NCI-H1048 (cell line): ENCODE measurements at regions not wholly inside any gene's neighbourhood (a gene's known extent, or its start where the extent isn't known, plus 50 kb on each side); places are given as distances from the start of the nearest gene placed in this dataset.

Experiments used
- DNase-seq: peaks from one replicate; lab custom pipeline; 2025; lab: John Stamatoyannopoulos, UW

DNA sequence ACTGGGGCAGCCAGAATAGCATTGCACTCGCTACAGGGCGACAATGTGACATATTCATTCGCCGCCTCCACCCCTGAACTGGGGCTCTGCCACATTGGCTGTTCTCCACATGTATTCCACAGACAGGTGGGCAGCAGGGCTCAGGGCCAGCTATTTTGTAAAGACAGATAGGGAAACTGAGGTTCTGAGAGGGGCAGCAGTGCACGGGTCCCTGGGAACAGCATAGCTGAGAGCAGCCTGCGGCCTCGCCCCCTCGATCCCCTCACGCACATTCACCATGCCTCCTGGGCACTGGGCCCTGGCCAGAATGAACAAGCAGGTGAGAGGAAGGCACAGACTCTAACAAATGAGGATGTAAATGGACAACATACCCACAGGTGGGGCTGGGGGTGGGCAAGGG lies 75.0 kb upstream of the SPATA12 start:
- DNase-seq: no peak

DNA sequence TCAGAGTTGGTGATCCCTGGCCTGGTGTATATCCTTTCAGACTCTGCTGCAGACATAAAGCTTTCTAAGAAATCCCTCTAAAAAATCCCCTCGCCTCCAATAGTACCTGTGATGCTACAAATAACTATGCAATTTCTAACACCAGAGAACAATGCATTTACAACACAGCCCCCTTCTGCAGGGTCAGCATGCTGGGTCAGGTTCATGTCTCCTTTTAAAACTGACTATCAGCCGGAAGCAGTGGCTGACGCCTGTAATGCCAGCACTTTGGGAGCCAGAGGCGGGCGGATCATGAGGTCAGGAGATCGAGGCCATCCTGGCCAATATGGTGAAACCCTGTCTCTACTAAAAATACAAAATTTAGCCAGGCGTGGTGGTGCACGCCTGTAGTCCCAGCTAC lies 77.0 kb upstream of the SPATA12 start:
- no peak for DNase-seq

DNA sequence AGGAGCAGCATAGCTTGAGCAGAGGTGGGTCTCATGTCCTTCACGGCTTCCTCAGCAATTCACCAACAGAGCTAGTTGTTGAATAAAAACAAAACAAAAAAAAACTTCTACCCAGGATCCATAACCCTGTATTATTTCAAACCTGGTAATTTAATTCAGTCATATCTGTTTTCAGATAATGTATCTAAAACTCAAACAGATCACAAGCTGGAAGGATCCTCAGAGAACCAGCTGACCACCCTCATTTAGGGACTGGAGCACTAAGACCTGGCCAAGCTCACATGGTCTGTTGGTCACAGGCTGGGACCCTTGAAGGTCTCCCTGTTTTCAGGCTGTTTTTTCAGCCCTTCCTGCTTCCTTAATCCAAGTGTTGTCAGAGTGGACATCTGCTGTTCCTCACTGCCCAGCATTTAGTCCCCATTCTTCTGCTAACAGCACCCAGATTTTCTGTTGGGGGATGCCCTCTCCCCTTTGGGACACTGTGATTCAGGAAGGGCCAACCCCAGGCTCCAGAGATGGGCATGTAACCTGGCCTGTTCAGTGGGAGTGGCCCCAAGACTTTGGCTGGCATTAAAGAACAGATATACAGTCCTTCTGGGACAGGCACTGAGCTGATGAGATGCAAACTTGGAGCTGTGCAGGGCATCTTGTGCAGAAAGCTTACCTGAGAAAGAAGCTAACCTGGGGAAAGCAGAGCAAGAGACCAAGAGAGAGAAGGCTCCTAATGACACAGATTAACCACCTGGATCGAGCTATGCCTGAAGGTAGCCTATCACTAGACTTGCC lies 78.8 kb upstream of the SPATA12 start:
- DNase-seq: no peak

DNA sequence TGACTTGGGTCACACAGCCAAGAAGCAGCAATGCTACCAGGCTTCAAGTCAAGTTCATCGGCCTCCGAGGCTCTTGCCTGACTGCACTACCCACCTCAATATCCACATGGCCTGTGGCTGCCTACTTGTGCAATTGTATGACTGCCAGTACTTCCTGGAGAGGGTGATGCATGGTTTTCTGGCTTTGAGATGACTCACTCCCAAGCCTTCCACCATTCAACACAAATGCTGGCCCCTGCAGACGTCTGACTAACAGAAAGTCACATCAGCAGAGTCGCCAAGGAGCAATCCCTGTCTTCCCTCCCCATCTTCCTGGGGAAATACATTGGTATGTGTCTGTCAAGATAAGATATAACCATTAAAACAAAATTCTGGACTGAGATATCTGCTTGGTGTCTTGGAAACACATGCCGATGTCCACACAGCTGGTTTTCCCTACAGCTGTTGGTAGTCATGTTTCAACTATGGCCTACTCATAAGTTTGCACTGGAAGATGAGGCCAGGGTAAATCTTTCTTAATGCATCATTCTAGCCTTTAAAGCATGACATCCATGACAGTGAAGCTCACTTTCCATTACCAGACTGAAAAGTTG lies 79.6 kb upstream of the SPATA12 start:
- DNase-seq: no peak

DNA sequence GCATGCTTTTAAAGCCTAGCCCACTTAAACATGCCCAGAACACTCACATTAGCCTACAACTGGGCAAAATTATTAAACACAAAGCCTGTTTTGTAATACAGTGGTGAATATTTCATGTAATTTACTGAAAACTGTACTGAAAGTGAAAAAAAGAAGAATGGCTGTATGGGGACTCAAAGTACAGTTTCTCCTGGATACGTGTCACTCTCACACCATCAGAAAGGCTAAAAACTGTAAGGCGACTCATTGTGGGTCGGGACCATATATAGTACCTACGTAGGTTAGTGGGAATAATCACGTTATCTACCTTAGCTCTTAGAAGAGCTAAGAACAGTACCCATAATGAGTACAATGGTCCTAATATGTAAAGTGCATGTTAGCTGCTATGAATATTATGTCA lies 80.2 kb upstream of the SPATA12 start:
- no peak for DNase-seq

DNA sequence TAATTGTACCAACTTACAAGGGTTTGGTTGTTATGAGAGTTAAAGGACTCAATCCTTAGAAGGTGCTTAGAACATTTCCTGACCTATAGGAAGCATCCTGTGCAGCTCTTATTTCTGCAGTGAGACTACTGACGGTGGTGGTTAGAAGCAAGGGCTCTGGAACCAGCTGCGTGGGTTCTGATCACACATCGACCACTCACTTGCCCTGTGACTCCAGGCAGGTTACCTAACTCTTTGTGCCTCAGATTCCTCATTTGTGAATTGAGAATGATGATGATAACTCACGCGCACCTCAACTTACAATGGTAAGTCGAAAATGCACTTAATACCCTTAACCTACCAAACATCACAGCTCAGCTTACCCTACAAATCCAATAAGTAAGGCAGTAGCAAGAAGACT lies 80.7 kb upstream of the SPATA12 start:
- no peak for DNase-seq

DNA sequence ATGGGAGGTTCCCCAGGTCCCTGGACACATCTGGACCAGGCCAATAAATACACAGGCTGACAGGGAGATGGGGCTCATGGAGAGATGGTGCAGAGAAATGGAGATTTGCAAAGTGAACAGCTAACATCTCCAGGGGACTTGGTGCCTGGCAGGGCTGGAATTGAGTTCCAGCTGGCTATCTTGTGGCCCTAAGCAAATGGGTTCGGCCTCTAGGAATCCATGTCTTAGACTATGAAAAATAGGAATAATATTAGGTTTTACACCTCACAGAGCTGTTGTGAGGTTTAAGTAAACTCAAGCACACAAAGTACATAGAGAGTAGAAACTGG lies 82.9 kb upstream of the SPATA12 start:
- DNase-seq: no peak

DNA sequence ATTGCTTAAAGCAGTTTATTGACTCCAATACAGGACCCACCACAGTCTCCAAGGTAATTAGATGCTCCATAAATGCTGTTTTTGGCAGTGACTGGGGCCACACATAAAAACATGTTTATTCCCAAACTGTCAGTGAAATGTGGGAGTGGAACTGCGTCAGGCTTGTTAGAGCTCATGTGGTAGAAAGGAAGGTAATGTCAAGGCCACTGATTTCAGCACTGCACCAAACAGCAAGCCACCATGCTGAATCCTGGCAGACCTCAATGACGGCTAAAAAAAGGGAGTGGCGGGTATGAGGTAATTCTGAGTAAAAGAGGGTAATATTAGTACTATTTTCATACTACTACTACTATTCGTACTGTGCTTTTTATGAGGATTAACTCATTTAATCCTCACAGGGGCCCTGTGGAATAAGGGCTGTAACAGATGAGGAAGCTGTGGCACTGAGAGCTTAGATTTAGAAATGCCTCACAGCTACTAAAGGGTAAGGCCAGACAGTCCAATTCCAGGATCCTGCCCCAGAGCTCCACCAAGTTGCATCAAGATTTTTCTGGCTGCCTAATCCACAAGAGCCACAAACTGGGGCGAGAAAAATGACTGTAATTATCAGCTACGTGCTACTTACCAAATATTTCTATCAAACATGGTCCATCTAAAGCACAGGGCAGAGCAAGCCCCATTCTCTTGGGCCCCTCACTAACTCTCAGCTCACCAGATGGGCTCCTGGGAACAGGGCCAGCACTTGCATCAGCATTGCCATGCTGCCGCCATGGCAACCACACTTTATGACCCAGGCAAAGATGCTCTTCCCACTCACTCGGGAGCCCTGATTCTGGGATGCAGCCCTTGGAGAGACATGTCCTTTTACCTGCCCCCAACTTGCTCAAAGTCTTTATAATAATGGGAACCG lies 83.6 kb upstream of the SPATA12 start:
- DNase-seq: no peak

DNA sequence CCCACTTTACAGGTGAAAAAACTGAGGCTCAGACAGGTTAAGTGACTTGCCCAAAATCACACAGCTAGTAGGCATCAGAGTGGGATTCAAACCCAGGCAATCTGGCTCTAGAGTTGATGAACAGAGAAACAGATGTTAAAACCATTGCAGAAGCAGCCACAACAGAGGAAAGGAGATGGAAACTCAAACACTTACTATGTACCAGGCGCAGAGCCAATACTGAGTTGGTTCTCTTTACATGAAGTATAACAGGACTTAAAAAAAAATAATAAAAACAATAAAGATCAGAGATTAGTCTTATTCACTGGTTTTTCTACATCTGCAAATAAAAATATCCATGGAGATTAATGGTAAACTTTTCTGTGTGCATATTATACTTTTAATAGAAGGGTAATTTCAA lies 84.9 kb upstream of the SPATA12 start:
- DNase-seq: no peak

DNA sequence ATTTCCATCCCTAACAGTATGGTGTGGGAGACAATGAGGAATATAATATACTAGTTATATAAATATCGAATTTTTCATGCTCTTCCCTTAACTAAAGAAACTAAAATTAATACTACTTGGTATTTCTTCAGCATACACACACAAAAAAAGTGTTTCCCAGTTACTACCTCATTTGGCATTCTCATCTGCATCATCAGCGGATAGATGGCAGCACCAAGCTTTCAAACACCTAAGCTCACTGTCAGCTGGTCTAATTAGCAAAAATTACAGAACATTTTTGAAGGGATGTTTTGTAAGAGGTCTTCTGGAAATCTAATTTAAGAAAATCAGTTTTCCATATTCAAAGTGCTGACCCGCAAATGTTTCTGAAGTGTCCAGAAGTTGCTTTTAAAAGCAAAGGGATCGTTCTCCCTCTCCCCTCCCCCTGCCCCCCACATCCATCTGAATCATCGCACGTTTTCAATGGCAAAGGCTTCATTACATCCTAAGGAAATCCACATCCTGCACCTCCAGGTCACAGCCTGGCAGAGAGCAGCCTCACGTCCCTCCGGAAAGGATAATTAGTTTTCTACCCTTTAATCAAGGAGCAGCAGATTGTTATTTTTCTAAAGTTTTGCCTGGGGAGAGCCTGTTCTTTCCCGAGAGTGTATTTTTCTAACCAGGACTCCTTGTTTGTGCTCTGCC lies 86.1 kb upstream of the SPATA12 start:
- no peak for DNase-seq

DNA sequence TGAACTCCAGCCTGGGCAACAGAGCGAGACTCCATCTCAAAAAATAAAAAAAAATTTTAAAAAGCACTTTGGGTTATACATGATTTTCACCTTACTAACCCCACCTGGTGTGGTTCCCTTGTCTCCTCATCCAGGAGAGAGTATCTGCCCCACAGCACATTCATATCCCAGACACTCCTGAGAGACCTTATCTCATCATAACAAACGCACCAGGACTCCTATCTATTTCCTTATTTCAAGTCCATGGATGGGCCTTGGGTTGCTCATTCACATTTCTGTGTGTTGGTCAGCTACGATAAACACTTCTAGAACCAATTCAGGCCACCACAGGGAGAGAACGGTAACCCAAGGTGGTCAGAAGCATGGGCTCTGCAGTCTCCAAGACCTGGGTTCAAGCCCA lies 88.6 kb upstream of the SPATA12 start:
- no peak for DNase-seq

DNA sequence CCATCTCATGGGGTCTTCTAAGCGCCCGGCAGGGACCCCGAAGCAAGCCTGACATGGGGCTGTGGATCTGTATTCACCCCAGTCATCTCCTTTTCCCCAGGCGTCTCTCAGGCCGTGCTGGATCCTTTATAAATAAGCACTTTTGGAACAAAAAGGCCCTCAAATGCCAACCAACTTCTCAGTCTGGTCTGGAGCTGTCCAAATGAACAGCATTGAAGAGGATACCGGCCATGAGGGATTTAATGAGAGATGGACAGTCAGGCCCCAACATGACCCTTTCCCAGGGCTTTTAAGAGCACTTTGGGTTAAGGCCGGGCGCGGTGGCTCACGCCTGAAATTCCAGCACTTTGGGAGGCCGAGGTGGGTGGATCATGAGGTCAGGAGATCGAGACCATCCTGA lies 89.2 kb upstream of the SPATA12 start:
- no peak for DNase-seq

DNA sequence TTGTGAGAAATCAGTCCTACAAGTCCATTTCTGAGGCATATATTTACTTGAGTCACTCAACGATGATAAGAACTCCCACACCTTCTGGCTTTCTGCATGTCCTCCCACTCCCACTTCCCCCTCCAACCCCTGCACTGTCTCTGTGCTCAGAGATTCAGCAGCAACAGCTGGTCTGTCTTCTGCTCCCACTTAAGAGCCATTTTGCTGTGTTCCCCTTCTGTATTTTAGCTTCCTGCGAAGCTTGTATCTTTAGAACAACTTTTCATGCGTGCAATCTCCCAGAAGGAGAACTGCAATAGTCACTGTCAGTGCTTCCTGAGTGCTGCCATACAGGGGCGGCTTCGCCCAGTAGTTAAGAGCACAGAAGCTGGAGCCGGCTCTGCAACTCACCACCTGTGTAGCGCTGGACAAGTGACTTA lies 90.0 kb upstream of the SPATA12 start:
- no peak for DNase-seq

DNA sequence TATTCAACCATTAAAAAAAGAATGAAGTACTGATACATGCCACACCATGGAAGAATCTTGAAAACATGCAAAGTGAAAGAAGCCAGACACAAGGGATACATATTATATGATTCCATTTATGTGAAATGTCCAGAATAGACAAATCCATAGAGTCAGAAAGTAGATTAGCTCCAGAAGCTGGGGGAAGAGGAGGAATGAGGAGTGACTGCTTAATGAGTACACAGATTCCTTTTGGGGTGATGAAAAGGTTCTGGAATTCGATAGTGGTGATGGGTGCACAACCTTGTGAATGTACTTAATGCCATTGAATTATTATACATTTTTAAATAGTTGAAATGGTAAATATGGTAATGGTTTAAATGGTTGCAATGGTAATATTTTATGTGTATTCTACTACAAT lies 90.6 kb upstream of the SPATA12 start:
- DNase-seq: no peak

DNA sequence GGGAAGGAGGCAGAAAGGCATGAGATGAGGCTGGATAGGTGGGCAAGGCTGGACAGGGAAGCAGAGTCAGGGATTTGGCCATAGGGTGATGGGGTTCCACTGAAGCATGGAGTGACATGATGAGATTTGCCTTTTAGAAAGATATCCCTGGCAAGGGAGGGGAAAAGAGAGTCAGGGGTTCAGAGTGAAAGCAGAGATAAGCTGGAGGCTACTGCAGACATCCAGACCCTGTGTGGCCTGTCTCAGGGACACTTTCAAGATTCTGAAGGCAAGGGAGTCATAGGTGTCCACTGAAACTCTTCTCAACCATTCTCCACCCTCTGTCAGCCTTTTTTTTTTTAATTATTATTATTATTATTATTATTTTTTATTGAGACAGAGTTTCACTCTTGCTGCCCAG lies 94.0 kb upstream of the SPATA12 start:
- no peak for DNase-seq

DNA sequence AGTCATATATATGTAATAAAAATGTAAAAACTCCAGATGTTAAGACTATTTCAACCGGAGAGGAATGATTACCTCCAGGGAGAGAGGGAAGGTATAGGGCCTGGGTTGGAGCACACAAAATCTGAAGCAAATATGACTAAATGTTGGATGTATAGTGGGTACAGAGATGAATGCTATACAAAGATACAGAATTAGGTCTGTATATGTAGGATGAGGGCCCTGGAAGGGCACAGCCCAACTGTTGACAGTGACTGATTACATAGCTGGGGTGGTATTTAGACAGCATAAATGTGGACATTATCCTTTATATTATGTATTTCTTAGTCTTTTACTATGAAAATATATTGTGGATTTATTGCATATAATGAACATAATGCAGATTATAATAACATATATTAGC lies 94.4 kb upstream of the SPATA12 start:
- DNase-seq: no peak

DNA sequence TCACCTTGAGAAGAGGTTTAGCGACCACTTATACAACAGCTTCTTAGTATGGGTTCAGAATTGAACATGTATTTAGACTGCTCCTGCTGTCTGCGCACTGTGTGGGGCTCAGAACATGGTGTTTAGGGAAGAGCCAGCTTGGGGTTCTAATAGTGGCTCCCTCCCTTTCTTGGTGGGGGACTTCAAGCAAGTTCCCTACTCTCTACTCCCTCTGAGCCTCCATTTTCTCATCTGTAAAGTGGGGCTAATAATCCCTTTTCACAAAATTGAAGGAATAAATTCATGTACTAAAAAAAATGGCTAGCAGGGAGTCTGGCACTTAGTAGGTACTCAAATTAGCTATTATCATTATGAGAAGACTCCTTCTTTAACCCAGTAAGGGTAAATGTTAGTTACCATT lies 97.5 kb upstream of the SPATA12 start:
- DNase-seq: no peak

DNA sequence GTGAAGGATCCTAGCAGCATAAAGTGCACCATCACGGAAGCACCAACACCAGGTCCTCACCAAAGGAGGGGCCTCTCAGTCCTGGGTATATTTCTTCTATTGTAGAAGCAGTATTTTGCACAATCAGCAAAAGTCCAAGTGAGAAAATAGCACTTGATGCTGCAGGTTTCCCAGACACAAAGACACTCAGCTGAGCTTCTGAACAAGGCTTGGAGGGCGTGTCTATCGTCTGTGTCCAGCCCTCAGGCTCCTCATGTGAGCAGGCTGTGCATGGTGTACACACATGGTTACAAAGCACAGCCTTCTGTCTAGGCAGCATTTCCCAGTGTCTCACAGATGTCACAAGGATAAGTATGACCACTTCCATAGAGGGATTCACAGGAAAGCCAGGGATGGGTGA lies 98.3 kb upstream of the SPATA12 start:
- DNase-seq: no peak

DNA sequence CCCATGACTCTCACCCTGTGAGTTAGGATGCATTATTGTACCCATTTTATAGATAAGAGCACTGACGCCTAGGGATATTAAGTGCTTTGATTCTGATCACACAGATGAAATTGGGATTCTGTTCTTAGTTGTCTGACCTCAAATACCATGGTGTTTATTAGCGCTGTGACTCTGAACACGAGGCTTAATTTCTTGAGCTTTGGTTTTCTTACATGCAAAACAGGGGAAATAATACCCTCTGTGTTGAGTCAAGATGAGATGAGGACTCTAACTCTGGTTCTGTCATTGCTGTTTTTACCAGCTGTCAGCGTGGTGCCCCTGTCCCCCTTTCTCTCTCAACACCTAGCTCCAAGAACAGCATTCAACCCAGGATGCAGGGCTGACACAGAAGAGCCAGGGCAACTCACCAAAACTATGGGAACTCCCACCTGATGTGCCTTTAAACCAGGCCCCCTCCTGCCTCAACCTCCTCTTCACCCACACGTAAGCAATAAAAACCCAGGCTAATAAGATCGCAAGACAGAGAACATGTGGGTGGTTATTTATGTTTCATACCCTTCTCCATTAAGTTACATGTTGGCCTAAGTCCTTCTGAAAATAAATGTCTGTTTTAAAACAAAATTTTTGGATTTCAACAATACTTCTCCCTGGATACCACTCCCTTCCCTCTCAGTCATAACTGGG lies 100.1 kb upstream of the SPATA12 start:
- no peak for DNase-seq

DNA sequence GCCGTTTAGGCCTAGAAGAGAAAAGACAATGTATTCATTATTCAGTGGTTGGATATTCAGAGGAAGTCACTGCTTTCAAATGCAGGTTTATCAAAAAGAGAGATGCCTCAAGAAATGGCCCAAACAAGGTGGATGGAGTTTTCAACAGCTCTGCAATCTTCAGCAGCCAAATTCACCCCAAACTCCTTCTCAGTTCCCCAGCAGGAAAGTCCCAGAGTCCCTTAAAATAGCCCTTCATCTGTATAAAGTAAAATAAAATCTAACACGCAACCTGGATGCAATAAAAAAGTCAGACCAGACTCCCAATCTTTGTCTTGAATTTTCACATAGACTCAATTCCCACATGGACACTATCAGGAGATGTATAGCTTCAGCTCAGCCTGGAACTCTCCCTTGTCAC lies 101.6 kb upstream of the SPATA12 start:
- DNase-seq: no peak

DNA sequence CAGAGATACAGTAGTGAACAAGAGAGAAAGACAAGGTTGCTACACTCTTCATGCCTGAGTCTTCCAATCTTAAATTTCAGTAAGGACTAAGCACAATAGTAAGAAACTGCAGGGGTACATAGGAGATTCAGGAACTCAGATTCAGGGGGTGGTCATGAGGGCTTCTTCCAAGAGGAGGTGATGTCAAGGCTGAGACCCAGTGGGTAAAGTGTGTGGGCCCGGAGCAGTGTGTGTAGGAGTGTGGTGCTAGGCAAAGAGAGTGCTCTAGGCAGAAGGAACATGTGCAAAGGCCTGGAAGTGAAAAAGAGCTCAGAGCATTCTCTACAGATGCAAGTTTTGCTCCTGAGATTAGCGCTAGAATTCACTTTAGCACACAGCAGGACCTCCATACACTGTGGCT lies 102.9 kb upstream of the SPATA12 start:
- DNase-seq: no peak

DNA sequence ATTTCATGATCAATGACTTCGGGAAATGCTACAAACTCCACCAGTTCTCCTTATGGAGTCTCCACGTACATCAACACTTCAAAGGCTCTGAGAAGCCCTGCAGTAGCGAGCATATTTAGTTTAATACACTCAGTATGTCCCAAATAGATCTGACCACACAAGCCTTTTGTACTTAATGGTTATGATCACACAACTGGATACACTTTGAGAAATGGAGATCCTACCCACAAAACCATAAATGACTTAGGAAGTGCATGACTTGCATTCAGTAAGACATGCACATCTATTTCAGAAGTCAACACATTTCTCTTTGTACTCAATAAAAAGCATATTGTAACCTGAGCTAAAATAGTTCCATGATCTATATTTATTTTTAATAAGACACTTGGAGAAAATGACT lies 103.6 kb upstream of the SPATA12 start:
- no peak for DNase-seq
